ENCODE measurements at regions not wholly inside any gene's neighbourhood (a gene's known extent, or its start where the extent isn't known, plus 50 kb on each side); places are given as distances from the start of the nearest gene placed in this dataset.

DNA sequence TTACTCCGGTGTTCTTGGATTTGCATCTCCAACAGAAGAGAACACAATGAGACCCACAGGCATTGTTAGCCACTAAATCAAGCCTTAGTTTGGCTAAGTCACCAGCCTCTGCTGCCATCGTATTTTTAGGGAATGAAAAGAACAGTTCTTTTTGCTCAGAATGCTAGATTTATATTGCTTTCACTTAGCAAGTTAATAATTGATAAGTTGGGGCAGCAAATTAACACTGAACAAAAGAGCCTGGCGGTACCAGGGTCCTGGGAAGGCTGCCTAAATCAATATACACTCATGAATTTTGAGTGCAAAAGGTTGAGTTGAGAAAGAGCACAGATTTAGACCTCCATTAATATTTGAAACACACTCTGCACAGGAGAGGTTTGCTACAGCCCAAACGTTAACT lies 767.7 kb downstream of the TYW1 start:
- DNase-seq (ENCODE audit: low spot score): no peak

DNA sequence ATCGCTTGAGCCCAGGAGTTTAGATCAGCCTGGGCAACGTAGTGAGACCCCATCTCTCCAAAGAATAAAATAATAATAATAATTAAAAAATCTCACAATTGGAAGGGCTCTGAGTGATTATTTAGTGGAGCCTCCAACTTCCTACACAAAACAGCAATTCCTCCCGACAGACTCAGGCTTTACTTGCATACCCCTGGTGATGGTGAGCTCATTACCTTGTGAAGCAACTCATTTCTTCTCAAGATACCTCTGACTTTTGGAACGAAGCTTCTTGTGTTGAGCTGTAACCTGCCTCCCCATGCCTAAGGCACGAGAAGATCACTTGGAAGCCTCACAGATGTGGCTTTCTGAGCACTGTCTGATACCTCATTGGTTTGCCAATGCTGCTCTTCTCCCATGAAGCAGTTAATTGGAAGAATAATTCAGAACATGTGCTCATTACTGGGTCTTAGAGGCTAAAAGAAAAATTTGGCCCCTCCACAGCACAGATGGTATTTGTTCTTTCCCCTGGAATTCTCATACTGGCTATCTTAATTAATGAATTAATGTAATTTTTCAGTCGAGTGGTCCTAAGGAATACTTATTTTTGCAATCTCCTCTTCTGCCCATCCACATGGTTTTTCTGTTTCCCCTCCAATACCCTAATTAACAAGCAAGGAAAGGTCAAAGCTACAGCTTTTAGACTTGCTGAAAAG lies 769.0 kb downstream of the TYW1 start:
- no peak for DNase-seq (ENCODE audit: low spot score)

DNA sequence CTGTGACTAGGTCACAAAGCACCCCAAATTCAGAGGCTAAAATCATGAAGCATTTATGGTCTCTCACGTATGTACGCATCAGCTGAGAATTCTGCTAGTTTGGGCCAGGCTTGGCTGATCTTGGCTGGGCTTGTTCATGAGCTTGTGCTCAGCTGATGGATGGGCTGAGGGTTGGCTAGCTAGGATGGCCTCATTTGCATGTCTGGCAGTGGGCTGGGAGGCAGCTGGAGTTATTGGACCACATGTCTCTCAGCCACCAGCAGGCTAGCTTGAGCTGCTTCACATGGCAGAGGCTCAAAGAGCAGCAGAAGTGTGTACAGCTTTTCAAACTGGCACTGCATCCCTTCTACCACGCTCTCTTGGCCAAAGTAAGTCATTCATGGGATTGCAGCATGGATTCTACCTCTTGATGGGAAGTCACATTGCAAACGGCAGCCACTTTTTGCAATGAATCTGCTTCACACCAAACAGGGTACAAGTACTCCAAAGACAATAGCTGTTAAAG lies 770.3 kb downstream of the TYW1 start:
- no peak for DNase-seq (ENCODE audit: low spot score)

DNA sequence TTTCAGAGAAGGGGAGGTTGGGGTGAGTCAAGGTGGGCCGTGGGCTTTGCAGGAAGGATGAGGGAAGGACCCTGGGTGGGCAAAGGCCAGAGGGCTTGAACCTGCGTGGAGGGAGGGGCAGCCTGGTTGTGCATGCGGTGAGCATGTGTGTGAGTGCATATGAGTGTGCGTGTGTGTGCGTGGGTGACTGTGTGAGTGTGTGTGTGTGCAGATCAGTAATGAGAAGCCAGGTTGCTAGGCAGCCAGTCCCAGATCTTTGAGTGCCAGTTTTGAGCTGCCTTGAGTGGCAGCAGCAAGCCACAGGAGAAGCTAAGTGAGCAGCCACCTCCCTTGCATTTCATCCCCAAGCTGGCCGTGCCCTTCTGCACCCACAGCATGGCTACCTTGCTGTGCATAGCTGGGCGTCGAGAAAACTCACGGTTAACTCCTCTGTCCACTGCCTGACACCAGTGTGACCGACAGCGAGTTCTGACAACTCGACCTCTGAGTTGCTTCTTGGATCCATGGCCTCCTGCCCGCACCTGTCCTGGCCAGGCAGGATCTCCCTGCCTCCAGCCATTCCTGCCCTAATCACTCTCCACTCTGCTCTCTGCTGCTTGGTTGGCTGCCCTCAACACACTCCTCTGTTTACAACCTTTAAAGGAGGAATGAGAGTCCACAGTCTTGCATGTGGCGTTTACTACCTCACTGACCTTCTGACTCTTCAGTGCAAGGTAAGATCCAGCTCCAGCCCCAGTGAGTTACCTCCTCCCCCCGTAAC lies 775.4 kb downstream of the TYW1 start:
- DNase-seq (ENCODE audit: low spot score): no peak

DNA sequence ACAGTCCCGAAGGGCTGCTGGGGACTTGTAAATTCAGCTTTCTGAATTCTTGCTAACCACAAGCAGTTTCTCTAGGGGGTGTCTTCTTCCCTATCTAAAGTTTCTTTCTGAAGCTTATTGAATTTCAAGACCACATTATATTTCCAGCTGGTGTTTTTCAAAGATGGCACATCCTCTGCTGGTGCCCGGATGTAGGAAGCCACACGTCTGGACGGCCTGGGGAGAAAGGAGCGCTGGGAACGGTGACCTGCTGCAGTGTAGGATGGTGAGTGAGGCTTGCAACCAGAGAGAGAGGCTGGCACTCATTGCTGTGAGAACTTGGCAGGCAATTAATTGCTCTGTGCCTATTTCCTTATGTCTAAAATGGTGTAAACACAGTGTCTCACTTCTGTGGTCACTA lies 776.4 kb downstream of the TYW1 start:
- no peak for DNase-seq (ENCODE audit: low spot score)

DNA sequence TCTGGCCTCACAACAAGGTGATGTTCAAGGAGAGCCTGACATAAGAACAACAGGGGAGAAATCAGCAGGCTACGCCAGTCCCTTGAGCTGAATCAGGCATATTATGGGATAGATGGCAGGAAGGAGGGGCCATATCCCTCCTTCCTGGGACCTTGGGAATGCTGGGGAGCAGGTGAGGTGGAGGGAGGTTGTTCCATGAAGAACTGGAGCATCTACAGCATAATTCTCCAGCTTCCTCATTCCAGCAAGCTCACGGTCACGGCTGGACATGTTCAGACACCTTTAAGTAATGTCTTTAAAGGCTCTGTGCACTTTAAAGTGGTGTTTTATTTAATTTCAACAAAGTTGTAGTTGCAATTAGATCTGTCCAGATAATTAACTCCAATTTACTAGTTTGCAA lies 780.5 kb downstream of the TYW1 start:
- no peak for DNase-seq (ENCODE audit: low spot score)

DNA sequence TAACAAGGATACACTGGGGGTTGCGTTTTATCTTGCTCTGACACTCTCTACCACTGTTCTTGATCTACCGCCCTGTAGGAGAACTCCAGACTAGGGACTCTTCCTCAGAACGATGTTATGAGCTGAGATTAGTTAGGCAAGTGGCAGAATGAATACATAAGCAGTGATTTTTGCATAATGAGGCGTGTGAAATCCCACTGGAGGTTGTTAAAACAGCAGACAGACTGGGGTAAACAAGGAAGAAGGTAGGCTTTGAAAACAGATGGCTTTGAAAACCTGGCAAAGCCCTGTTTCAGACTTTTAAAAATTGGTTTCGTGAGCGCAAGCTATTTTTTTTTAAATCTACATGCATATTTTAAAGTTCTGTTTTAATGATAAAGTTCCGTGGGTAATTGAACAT lies 785.2 kb downstream of the TYW1 start:
- DNase-seq (ENCODE audit: low spot score): no peak

DNA sequence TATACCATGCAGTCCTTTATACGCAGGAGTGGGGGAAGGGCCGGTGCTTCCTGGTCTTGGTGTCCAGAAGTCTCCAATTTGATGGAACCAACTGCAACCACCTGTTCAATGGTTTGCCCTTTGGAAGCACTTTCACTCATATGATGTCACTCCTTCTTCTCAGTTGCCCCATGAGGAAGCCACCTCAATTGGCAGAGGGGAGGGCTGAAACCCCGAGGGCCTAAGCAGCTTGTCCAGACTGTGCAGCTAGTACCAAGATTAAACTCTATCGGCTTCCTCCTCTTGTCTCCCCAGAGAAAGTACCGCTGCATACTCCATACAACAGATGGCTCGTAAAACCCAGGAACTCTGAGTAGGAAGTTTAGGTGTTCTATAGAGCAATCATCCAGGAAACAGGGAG lies 789.4 kb downstream of the TYW1 start:
- DNase-seq (ENCODE audit: low spot score): no peak

DNA sequence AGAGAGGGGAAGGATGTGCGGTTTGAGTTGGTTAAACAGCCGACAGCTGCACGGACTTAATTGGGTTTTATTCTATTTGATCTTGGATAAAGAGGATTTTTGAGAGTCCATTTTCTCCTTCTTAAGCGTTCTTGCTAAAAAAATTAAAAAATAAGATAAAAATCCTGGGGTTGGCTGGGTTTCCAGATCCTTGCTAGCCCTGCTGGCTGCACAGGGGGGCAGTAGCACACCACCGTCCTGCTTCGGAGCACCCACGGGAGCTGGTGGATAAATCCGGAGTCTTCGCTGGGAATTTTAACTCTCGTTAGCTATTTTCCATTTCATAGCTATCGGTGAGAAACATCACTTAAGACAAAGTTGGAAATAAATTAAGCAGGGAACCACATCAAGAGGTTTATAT lies 792.0 kb downstream of the TYW1 start:
- DNase-seq (ENCODE audit: low spot score): no peak

DNA sequence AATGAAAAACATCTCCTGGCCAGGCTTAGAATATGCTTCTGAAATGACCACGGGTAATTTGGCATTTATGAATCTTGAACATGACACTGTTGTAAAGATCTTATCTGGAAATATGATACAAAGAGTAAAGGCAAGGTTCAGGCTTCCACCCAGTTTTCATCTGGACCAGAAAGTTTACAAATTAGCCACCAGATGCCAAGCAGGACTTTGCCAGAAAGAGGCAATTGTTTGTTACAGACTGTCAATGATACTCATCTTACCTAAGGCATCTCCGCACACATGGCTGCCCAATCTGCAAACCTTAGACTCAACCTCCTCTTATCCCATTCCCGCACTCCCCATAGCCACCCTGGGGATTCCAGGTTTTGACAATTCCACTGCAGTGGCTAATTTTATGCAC lies 795.3 kb downstream of the TYW1 start:
- DNase-seq (ENCODE audit: low spot score): no peak

DNA sequence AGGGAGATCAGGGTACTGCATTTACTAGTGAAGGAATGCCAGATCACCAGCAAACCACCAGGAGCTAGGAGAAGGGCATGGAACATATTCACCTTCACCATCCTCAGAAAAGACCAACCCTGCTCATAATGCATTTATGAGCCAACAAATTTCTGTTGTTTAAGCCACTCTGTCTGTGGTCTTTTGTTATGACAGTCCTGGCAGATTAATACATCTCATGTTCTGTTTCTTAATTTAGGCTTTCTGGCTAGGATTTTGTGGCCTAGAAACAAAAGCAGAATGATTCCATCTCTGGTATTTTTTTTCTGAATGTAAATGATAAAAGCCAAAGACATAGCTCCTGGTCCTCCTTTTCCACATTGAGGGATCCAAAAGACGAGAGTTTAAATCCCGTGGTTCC lies 797.9 kb downstream of the TYW1 start:
- DNase-seq (ENCODE audit: low spot score): no peak

DNA sequence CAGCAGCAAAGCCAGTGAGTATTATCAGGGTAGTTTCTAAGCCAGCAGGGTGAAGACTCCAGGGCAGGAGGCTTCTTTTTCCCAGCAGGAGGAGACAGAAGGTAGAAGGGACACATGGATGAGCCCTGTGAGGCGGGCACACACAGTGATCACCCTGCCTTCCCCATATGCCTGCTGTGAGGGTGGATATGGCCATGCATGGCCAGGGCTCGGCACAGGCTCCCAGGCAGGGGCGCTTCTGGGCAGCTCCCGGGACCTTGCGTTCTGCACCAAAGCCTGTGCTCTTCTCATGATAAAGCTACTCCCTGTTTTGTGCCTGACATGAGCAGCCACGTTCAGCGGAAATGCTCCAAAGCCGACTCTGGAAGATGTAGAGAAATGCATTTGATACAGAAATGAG lies 807.2 kb downstream of the TYW1 start:
- no peak for DNase-seq (ENCODE audit: low spot score)

DNA sequence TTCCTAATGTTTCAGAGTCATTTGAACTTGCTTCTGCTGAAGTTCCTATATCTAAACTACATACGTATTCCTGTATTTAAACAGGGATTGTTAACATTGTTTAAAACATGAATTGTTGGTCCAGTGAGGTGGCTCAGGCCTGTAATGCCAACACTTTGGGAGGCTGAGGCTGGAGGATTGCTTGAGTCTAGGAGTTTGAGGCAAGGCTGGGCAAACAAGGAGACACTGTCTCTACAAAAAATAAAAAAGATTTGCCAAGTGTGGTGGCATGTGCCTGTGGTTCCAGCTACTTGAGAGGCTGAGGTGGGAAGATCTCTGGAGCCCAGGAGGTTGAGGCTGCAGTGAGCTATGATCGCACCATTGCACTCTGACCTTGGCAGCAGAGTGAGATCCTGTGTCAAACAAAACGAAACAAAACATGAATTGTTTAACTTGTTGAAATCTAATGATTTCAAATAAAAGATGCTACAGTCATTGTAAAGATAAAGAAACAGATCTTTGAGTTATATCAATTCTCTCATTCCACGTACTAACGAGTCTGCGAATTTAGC lies 809.4 kb downstream of the TYW1 start:
- DNase-seq (ENCODE audit: low spot score): no peak

DNA sequence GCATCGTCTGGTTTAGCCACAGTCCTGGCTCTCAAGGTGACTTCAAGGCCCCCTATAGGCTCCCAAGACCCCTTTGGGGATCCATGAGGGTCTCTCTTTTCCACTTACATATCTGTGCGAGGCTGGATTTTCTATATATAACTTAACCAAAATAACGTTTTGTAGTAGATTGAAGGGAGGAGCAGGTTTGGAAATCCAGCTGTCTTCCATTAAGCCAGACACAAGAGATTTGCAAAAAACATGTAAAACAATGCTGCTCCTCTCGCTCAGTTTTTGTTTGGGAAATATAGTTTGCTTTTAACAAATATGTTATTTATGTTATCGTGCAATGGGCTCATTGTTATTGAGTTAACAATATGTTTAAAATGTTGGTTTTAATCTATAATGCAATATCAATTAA lies 811.2 kb downstream of the TYW1 start:
- no peak for DNase-seq (ENCODE audit: low spot score)

DNA sequence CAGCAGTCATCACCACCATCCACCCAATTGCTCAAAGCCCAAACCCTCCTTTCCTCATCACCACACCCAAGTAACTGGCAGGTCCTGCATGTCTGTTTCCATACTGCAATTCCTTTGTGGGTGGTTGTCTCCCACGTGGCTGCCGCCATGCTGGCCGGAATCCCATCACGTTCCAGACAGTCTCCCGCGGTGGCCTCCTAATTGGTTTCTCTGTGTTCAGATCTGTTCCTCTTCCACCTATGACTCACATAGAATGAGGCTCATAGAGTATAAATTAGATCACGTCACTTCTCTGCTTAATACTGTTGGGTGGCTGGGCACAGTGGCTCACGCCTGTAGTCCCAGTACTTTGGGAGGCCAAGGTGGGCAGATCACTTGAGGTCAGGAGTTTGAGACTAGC lies 813.0 kb downstream of the TYW1 start:
- no peak for DNase-seq (ENCODE audit: low spot score)

DNA sequence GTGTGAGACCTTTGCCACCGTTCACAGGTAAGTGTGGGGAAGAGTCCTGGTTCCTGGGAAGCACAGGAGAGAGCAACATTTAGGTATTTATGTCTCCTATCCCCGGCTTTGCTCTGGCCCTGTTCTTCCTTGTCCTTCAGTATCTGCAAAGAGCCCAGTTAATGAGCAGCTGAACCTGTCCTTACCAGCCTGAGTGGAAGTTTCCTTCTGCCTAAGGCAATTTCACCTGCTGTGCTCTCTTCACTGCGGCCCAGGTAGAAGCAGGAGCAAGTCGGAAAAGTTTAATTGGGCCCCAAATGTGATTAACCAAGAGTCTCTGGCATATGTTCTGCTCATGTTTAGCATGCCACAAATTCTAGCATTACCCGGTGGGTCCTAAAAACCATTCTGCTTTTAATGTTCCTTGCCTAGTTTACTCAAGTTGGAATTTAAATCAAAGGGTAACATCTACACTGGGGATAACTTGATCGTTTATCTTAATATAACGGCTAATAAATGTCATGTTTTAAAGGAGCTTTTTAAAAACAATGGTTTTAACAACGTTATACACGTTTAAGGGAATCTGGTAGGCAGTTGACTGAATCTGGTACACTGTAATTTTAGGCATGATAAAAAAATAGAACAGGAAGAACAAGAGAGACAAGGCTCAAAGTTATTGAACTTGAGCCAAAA lies 817.1 kb downstream of the TYW1 start:
- DNase-seq (ENCODE audit: low spot score): no peak

DNA sequence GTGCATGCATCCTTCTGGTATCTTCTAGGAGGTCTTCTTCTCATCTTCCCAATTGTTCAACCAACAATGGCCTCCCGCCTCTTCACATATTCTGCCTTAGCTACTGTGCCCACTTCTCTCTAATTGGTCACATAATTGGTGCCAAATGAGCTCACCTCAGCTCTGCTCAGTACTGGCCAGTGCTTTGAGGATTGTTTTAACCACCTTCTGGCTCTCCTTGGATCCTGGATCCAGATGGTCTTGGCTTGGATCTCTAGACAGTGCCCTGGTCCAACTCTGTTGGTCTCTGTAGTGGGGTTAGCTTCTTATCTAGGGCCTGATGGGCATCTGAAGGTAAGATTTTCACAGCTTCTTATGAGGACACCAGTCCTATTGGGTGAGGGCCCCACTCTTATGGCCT lies 820.8 kb downstream of the TYW1 start:
- no peak for DNase-seq (ENCODE audit: low spot score)

DNA sequence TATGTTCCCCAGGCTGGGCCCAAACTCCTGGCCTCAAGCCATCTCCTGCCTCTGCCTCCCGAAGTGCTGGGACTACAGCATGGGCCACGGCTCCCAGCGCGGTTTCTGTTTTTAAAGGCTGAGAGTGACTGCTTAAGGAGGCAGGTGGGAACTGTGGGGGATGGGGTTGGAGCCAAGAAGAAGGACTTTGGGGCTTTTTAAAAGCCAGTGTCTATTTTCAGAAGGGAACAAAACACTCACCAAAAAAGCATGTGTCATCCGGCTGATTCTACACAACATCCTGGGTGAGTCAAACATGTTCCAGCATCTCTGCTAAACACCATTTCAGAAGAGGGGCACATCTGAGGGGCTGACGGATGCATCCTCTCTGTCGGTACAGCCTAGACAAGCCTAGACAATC lies 824.5 kb downstream of the TYW1 start:
- DNase-seq (ENCODE audit: low spot score): no peak

DNA sequence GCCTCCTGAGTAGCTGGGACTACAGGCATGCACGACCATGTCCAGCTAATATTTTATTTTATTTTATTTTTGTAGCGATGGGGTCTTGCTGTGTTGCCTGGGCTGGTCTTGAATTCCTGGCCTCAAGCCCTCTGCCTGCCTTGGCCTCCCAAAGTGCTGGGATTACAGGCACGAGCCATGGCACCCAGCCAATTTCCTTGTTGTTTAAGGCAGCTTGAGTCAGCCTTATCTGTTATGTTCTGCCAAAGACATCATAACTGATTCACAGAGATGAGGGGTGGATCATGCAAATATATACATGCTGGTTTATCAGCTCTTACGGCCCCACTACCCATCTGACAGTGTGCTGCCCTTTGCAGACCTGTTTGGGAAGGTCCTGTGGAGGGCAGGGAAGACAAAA lies 826.7 kb downstream of the TYW1 start:
- DNase-seq (ENCODE audit: low spot score): no peak

DNA sequence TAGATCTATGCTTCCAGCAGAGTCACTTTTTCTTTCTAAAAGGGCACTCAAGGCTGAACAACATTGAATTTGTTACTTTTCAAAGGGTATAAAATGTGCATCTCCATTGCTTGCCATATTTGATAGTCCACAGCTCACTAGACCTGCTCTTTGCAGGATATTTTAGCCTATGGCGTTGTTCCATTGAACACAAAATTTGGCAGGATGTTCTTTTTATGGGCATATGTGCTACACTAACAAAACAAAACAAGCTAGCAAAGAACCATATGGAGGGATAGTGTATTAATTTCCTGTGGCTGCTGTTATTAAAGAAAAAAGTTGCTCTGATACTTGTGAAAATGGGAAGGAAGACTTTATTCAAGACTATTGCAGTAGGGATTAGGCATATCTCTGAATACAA lies 828.7 kb downstream of the TYW1 start:
- no peak for DNase-seq (ENCODE audit: low spot score)

DNA sequence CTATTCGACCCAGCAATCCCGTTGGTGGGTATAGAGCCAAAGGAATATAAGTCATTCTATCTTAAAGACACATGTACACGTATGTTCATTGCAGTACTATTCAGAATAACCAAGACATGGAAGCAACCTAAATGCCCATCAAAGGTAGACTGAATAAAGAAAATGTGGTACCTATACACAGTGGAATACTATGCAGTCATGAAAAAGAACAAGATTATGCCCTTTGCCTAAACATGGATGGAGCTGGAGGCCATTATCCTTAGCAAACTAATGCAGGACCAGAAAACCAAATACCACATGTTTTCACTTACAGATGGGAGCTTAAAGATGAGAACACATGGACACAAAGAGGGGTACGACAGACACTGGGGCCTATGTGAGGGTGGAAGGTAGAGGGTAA lies 845.3 kb downstream of the TYW1 start:
- DNase-seq (ENCODE audit: low spot score): no peak

DNA sequence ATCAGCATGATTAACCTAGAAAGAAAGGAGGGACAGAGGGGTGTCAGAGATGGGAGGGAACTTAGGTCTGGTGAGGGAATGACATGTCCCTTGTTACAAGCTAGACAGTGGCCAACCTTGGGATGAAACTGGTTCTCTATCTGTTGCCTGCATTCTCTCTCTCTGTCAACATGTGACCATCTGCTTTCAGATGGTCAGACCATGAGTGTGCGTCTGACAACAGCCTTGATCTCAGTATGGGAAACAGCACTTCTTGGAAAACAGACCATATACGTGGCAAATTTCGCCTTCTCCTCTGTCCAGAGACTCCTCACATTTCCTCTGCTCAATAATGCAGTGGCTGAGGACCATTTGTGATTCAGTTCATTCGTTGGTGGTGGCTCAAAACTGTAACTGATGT lies 845.9 kb downstream of the TYW1 start:
- no peak for DNase-seq (ENCODE audit: low spot score)

DNA sequence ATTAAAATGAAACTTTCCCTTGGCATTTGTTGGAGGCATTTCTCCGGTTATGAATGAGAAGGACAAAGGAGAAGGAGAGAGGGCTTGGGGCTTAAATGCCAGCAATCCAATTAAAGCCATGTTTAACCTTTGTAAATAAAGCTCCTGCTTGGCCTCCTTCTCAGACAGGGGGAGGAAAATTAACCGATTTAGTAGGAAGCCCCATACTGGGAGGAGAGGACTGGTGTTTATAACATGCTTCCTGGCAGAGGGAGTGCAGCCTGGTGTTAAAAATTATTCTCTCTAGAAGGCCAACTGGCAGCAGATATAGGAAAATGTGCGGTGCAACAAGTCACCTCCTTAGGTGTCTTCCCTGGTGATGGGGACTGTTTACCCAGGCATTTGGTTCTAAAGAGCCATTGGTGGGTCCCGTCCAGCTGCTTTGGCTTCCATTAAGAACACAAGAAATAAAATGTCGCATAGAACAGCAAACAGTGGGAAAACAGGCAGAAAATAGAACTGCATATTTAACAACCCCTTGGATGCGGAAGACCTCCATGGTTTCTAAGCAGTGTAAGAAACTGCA lies 846.5 kb downstream of the TYW1 start:
- DNase-seq (ENCODE audit: low spot score): no peak

Data from germinal center (tissue), 1 donor.